ENCODE measurements at regions not wholly inside any gene's neighbourhood (a gene's known extent, or its start where the extent isn't known, plus 50 kb on each side); places are given as distances from the start of the nearest gene placed in this dataset.

DNA sequence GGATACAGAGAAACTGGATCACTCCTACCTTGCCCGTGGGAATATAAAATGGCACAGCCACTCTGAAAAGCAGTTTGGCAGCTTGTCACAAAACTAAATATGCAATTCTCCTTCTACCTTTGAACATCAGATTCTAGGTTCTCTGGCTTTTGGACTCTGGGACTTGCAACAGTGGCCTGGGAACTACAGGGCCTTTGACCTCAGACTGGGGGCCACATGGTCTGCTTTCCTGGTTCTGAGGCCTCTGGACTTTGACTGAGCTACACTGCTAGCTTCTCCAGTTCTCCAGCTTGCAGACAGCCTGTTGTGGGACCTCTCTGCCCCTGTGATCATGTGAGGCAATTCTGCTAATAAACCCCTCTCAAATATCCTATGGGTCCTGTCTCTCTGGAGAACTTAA, 168.8 kb downstream of the CDH26 start:
- TF ChIP-seq, protein P1, sequence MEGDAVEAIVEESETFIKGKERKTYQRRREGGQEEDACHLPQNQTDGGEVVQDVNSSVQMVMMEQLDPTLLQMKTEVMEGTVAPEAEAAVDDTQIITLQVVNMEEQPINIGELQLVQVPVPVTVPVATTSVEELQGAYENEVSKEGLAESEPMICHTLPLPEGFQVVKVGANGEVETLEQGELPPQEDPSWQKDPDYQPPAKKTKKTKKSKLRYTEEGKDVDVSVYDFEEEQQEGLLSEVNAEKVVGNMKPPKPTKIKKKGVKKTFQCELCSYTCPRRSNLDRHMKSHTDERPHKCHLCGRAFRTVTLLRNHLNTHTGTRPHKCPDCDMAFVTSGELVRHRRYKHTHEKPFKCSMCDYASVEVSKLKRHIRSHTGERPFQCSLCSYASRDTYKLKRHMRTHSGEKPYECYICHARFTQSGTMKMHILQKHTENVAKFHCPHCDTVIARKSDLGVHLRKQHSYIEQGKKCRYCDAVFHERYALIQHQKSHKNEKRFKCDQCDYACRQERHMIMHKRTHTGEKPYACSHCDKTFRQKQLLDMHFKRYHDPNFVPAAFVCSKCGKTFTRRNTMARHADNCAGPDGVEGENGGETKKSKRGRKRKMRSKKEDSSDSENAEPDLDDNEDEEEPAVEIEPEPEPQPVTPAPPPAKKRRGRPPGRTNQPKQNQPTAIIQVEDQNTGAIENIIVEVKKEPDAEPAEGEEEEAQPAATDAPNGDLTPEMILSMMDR (IDR thresholded peaks at IDR 0.05): no peak
- no peak for DNase-seq
- no peak for ATAC-seq

GRCh38 chr20:60131375-60131774, 173.2 kb downstream of the CDH26 start:
- no peaks in the 10 kb centered on the region for H3K9me3 ChIP-seq
- H3K36me3 ChIP-seq (ENCODE audit: low read depth): no peaks in the 10 kb centered on the region
- TF ChIP-seq, protein P1 (IDR thresholded peaks at IDR 0.05): no peak
- H3K4me1 ChIP-seq (ENCODE audit: low read depth): no peaks in the 10 kb centered on the region
- DNase-seq (no peak), ATAC-seq (no peak)
- no peak overlapping the region for H3K4me3 ChIP-seq
- intact Hi-C loops (cut with DNase I, micrococcal nuclease): no loop called here

More for the DNA sequence above, 168.8 kb downstream of the CDH26 start:
- H3K4me1 ChIP-seq (ENCODE audit: low read depth): no peaks in the 10 kb centered on the region
- H3K4me3 ChIP-seq: no peak overlapping the region
- no peaks in the 10 kb centered on the region for H3K9me3 ChIP-seq
- intact Hi-C loops (cut with DNase I, micrococcal nuclease): no loop called here
- no peaks in the 10 kb centered on the region for H3K36me3 ChIP-seq (ENCODE audit: low read depth)

DNA sequence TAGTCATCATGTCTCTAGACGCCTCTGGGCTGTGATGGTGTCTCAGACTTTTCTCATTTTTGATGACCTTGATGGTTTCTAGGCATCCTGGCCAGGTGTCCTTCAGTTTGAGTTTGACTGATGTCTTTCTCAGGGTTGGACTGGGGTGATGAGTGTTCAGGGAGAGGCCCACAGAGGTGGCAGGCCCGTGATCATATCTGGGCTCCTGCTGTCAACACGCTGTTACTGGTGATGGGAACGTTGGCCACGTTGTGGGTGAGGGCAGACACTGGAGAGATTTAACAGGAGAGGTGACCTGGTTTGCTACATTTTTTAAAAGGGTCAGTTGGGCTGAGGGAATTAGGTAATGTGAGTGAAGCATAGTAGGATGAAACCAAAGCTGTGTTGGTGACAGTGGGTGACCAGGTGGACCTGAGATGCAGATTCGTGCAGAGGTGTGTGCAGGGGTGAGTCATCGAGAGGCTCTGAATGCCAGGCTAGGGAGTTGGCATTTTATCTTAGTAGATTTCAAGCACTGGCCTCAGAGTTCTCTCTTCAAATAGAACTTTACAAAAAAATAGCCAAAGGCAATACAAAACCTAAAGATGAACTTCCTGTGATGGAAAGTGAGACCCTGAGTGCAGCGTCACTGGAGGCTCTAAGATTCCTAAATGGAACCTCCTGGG, 174.1 kb downstream of the CDH26 start:
- DNase-seq (no peak), ATAC-seq (no peak)
- no peaks in the 10 kb centered on the region for H3K36me3 ChIP-seq (ENCODE audit: low read depth)
- no peaks in the 10 kb centered on the region for H3K9me3 ChIP-seq
- no peak overlapping the region for H3K4me3 ChIP-seq
- TF ChIP-seq, protein P1 (IDR thresholded peaks at IDR 0.05): no peak
- H3K4me1 ChIP-seq (ENCODE audit: low read depth): no peaks in the 10 kb centered on the region
- intact Hi-C loops (cut with DNase I, micrococcal nuclease): no loop called here

DNA sequence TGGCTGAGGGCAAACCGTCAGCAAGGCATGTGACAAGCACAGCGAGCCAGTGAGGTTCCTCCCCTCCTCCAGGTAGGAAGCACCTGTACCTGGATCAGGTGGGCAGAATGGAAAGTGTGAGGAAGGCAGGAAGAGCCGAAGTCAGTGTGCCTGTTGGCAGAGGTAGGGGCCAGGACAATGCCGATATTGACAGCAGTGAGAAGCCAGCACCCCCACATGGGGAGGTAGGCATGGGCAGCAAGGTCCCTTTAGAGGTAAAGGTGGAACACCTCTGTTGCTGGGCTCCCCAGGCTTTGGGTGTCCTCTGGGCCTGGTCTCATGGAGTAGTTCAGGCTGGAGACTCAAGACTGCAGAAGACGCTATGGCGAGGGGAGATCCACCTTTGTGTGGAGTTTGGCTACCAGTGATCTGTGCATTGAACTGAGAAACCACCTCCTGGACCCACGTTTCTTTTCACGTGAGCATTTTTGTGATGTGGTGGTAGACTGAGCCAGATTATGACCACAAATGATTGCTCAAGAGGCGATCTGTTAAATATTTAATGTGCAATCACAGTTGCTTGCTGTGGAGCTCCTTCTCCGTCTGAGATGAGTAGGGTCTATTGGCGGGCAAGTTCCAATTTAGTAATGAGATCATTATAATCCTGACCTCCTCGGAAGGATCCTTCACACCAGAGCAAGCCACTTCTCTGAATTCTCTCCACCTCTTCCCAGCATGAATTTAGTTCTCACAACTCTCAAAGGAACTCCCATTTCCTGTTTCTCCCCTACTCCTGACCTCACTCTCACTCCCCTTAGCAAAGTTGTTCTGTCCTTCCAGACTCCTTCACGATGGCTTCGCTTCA, 174.8 kb downstream of the CDH26 start:
- no peak for ATAC-seq
- DNase-seq: no peak
- Histone ChIP-seq H3K9me3 (no peaks in the 10 kb centered on the region), H3K4me3 (no peak overlapping the region), H3K36me3 (ENCODE audit: low read depth) (no peaks in the 10 kb centered on the region), H3K4me1 (ENCODE audit: low read depth) (no peaks in the 10 kb centered on the region)
- intact Hi-C loops (cut with DNase I, micrococcal nuclease): no loop called here
- TF ChIP-seq, protein P1 (IDR thresholded peaks at IDR 0.05): no peak

DNA sequence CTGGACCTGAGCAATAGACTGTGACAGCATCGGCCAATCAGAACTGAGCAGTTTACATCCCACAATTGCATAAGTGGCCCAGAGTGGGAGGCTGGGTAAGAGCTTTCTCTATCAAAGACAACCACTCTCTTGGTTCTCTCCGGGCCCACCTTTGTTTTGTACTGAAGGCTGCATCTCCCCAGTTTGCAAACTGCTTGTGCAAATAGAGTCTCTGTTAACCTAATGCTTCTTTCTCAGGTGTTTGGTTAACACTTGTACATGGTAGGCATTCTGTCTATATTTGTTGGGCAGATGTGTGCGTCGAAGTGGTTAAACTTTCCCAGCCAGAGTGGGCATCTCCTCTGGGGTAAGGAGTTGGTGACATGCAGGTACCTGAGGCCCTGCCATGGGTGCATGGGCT, 177.1 kb downstream of the CDH26 start:
- intact Hi-C loops (cut with DNase I, micrococcal nuclease): no loop called here
- no peak for ATAC-seq

More for the DNA sequence above, 177.1 kb downstream of the CDH26 start:
- H3K4me3 ChIP-seq: no peak overlapping the region
- DNase-seq: no peak
- TF ChIP-seq, protein P1 (IDR thresholded peaks at IDR 0.05): no peak
- H3K9me3 ChIP-seq: no peaks in the 10 kb centered on the region
- no peaks in the 10 kb centered on the region for H3K4me1 ChIP-seq (ENCODE audit: low read depth)
- H3K36me3 ChIP-seq (ENCODE audit: low read depth): no peaks in the 10 kb centered on the region
